ENCODE measurements at regions not wholly inside any gene's neighbourhood (a gene's known extent, or its start where the extent isn't known, plus 50 kb on each side); places are given as distances from the start of the nearest gene placed in this dataset.

DNA sequence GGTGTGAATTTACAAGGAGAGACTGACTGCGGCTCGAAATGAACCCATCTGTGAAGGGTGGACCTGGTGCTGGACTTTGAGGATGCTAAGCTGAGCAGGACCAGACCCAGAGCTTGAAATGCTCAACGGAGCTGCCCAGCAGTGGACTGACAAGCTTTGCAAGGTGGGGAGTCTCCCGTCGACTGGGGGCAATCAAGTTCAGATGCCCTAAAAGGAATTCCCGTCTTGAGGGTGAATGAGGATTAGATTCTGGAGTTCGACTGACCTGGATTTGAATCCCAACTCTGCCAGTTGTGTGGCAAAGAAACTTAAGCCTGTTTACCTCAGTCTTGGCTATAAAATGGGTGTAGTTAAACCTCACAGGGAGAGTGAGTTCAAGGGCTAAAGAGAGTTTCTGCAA, 204.4 kb upstream of the LHX5 start:
- no peak for TF ChIP-seq CTCF (IDR thresholded peaks at IDR 0.05; ENCODE audit: extremely low read depth, missing control alignments)
- DNase-seq (ENCODE audit: low spot score): no peak

DNA sequence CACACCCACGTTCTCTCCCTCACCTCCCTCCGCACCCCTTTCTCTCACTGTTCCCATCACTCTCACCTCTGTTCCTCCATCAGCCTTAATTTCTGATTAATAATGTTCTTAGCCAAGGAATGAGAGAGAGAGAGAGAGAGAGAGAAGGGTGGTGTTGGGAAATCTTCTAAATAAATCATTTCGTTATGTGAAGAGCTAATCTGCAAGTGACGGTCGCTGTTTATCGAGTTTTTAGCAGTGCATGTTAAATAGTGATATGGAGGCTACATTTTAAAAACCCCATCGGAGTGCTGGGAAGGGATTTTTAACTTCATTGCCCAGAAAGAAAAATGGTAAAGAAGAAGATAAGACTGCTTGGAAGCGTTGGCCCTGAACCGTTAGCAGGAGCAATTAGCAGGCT, 203.3 kb upstream of the LHX5 start:
- TF ChIP-seq CTCF (IDR thresholded peaks at IDR 0.05; ENCODE audit: extremely low read depth, missing control alignments): no peak

DNA sequence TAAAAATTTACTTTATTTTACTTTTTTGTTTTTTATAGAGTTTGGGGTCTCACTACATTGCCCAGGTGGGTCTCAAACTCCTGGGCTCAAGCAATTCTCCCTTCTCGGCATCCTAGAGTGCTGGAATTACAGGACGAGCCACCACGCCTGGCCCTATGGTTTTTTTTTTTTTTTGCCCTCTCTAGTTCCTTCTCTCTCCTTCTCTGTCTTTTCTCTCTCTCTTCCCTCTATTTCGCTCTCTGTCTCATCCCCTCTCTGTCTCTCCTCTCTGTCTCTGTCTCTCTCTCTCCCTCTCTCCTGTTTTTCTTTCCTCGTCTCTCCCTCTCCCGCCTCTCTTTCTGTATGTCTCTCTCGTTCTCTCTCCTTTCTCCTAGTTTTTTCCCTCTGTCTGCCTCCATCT, 202.6 kb upstream of the LHX5 start:
- TF ChIP-seq CTCF (IDR thresholded peaks at IDR 0.05; ENCODE audit: extremely low read depth, missing control alignments): no peak
- DNase-seq (ENCODE audit: low spot score): no peak

More for the DNA sequence above, 203.3 kb upstream of the LHX5 start:
- no peak for DNase-seq (ENCODE audit: low spot score)

- DNase-seq (ENCODE audit: low spot score): no peak
- no peak for TF ChIP-seq CTCF (IDR thresholded peaks at IDR 0.05; ENCODE audit: extremely low read depth, missing control alignments)
Observed at GRCh38 chr12:113673458-113674238, 202.0 kb upstream of the LHX5 start.

GRCh38 chr12:113670742-113671141, 199.1 kb upstream of the LHX5 start:
- TF ChIP-seq CTCF (IDR thresholded peaks at IDR 0.05; ENCODE audit: extremely low read depth, missing control alignments): no peak
- DNase-seq (ENCODE audit: low spot score): no peak

DNA sequence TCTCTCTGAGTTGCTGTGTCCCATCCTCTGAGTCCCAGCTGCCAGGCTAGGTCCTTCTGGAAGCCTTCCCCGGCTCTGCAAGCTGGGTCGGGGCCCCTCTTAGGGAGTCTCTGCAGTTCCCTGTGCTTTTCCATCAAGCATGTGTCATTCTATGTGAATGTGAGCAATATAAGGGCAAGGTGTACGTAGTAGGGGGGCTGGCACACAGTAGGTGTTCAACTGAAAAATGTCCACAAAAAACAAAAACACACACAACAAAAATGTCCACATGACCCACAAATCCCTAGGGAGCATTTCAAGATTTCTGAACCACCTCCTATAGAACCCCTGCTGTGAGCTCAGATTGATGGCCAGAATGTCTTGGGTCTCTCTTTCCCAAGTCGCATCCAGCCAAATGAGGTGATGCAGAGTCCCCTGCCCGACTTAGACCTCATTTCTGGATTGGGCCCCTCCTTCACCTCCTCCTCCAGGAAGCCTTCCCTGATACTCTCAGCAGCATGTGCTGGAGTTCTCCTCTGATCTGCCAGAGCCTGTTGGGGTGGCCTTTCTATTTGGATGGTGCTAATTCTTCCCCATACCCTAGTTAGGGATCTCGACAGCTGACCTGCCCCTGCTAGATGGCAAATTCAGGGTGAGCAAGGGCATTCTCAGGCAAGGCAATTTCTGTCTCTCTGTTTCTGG, 196.1 kb upstream of the LHX5 start:
- no peak for TF ChIP-seq CTCF (IDR thresholded peaks at IDR 0.05; ENCODE audit: extremely low read depth, missing control alignments)
- DNase-seq (ENCODE audit: low spot score): no peak

GRCh38 chr12:113667095-113667494, 195.4 kb upstream of the LHX5 start:
- TF ChIP-seq CTCF (IDR thresholded peaks at IDR 0.05; ENCODE audit: extremely low read depth, missing control alignments): no peak
- no peak for DNase-seq (ENCODE audit: low spot score)

All from GM20000 (cell line).